ENCODE measurements at regions not wholly inside any gene's neighbourhood (a gene's known extent, or its start where the extent isn't known, plus 50 kb on each side); places are given as distances from the start of the nearest gene placed in this dataset.
"Not testable (repeated sequence)": the region's sequence is repeated elsewhere in the genome, so short reads cannot be mapped to it uniquely, and the experiment has no call there.

- TF ChIP-seq CTCF (IDR thresholded peaks at IDR 0.05) (no peak), POLR2A (IDR thresholded peaks at IDR 0.05) (no peak)
- DNase-seq (no peak), ATAC-seq (no peak)
- Histone ChIP-seq H3K4me1 (no peaks in the 10 kb centered on the region), H3K9me3 (no peaks in the 10 kb centered on the region), H3K4me3 (no peak overlapping the region), H3K27ac (no peak overlapping the region), H3K27me3 (no peaks in the 10 kb centered on the region), H3K36me3 (no peaks in the 10 kb centered on the region)
- intact Hi-C loops (cut with DNase I) = no loop called here
- 66 to 79% (median 75%) methylated on average over 5 of the region's 5 CpGs for WGBS, 4 donors
Observed at GRCh38 chr4:12028258-12028657, 599.6 kb upstream of the HS3ST1 start.

GRCh38 chr4:12022409-12022808 is 593.7 kb upstream of the HS3ST1 start:
- TF ChIP-seq POLR2A (IDR thresholded peaks at IDR 0.05) = no peak
- TF ChIP-seq CTCF (IDR thresholded peaks at IDR 0.05) = no peak
- WGBS, 4 donors = 87 to 97% (median 92%) methylated on average over 2 of the region's 2 CpGs

GRCh38 chr4:12016729-12017128 is 588.0 kb upstream of the HS3ST1 start:
- no peak for ATAC-seq
- H3K27ac ChIP-seq = no peak overlapping the region
- peaks cover 0 to 32% (median 14%) of the 10 kb centered on the region in 12 donors for H3K9me3 ChIP-seq
- H3K27me3 ChIP-seq = no peaks in the 10 kb centered on the region
- WGBS, 4 donors = 86 to 95% (median 93%) methylated on average over 1 of the region's 1 CpG
- H3K36me3 ChIP-seq = no peaks in the 10 kb centered on the region
- no peaks in the 10 kb centered on the region for H3K4me1 ChIP-seq
- H3K4me3 ChIP-seq = no peak overlapping the region
- intact Hi-C loops (cut with DNase I) = no loop called here
- no peak for TF ChIP-seq CTCF (IDR thresholded peaks at IDR 0.05)
- TF ChIP-seq POLR2A (IDR thresholded peaks at IDR 0.05) = no peak
- DNase-seq = no peak

More at GRCh38 chr4:12022409-12022808, 593.7 kb upstream of the HS3ST1 start:
- ATAC-seq (no peak), DNase-seq (no peak)
- Histone ChIP-seq H3K27ac (no peak overlapping the region), H3K27me3 (no peaks in the 10 kb centered on the region), H3K4me1 (no peaks in the 10 kb centered on the region), H3K36me3 (no peaks in the 10 kb centered on the region), H3K9me3 (peaks cover 0 to 16% (median 2%) of the 10 kb centered on the region in 12 donors), H3K4me3 (no peak overlapping the region)
- intact Hi-C loops (cut with DNase I) = no loop called here

- DNase-seq = no peak
- H3K27me3 ChIP-seq = no peaks in the 10 kb centered on the region
- ATAC-seq = no peak
- TF ChIP-seq CTCF (IDR thresholded peaks at IDR 0.05) (no peak), POLR2A (IDR thresholded peaks at IDR 0.05) (no peak)
- H3K4me1 ChIP-seq = no peaks in the 10 kb centered on the region
- H3K4me3 ChIP-seq = no peak overlapping the region
- no peaks in the 10 kb centered on the region for H3K36me3 ChIP-seq
- no peaks in the 10 kb centered on the region for H3K9me3 ChIP-seq
- H3K27ac ChIP-seq = no peak overlapping the region
- intact Hi-C loops (cut with DNase I) = no loop called here
Observed at GRCh38 chr4:12005471-12005870, 576.8 kb upstream of the HS3ST1 start.

GRCh38 chr4:11996581-11996980 is 567.9 kb upstream of the HS3ST1 start:
- H3K27me3 ChIP-seq; DNase-seq; H3K27ac ChIP-seq; H3K4me1 ChIP-seq; H3K36me3 ChIP-seq; H3K4me3 ChIP-seq; ATAC-seq; intact Hi-C loops (cut with DNase I): not testable (repeated sequence)
- peaks cover 0 to 40% (median 9%) of the 10 kb centered on the region in 12 donors for H3K9me3 ChIP-seq
- WGBS, 4 donors = 75 to 85% (median 83%) methylated on average over 5 of the region's 5 CpGs

All from heart left ventricle (tissue), 16 donors.